Peyer's patch (tissue), 4 donors: ENCODE measurements at regions not wholly inside any gene's neighbourhood (a gene's known extent, or its start where the extent isn't known, plus 50 kb on each side); places are given as distances from the start of the nearest gene placed in this dataset.

Experiments used
- DNase-seq, 3 donors: peaks; one replicate each; pipeline ENCODE4 v3.0.0-alpha.2; 2017 to 2019
- H3K27ac ChIP-seq, 4 donors: fragments of 200-600 bp; sonication (generic); one replicate each; pipeline ENCODE4 v1.5.1; 2016 to 2019
- H3K27me3 ChIP-seq, 2 donors: fragments of 200-600 bp; sonication (generic); one replicate each; pipeline ENCODE4 v1.5.1; 2019
- H3K36me3 ChIP-seq, 3 donors: fragments of 200-600 bp; sonication (generic); one replicate each; pipeline ENCODE4 v1.5.1; 2016 to 2019
- H3K4me1 ChIP-seq, 4 donors: fragments of 200-600 bp; sonication (generic); one replicate each; pipeline ENCODE4 v1.5.1; 2016 to 2019
- H3K4me3 ChIP-seq, 4 donors: fragments of 200-600 bp; sonication (generic); 1 replicate in 3 of 4; 2 replicates in 1 of 4; pipeline ENCODE4 v1.5.1; 2016 to 2019; ENCODE audit warnings: mild to moderate bottlenecking in 1 of 4
- H3K9me3 ChIP-seq, 4 donors: fragments of 200-600 bp; sonication (generic); one replicate each; pipeline ENCODE4 v1.5.1; 2016 to 2019; ENCODE audit warnings: mild to moderate bottlenecking in 1 of 4
- POLR2A ChIP-seq, 2 donors: fragments of 450-650 bp; IDR thresholded peaks; one replicate each; pipeline ENCODE4 v1.5.1; 2017; ENCODE audit warnings: antibody characterized with exemption in 2 of 2, mild to moderate bottlenecking in 2 of 2, moderate library complexity in 2 of 2
- TF ChIP-seq, protein P1 (sequence below), 6 experiments: fragments of 450-650 bp in 4 of 6; fragments of 200-600 bp in 2 of 6; sonication (generic) in 1 of 6; IDR thresholded peaks; one replicate each; pipeline ENCODE4 v1.5.1; 2017 to 2019; ENCODE audit warnings: antibody characterized with exemption in 6 of 6, mild to moderate bottlenecking in 3 of 6, moderate library complexity in 1 of 6

DNA sequence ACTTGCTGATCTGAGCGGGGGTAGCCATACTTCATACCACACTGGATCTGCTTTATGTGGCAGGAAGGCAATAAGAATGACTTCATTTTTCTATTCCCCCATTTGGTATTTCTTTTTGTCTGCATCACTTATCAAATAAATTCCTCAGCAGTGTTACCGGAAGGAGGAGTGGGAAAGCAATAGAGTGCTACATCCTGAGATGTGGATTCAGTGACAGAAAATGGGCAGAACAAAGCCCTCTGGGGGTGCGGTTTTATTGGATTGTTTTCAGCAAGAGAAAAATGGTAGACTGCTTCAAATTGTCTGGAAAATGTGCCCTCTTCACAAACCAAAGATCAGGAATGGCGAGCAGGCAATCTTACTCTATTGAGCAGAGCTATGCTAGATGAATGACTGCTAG is 751.9 kb upstream of the NEGR1 start:
- DNase-seq, result no peak
- Histone ChIP-seq H3K27ac (no peak overlapping the region), H3K4me1 (no peaks in the 10 kb centered on the region), H3K36me3 (no peaks in the 10 kb centered on the region), H3K9me3 (no peaks in the 10 kb centered on the region), H3K27me3 (no peaks in the 10 kb centered on the region), H3K4me3 (no peak overlapping the region)
- no peak for TF ChIP-seq POLR2A (IDR thresholded peaks at IDR 0.05)
- TF ChIP-seq, protein P1, sequence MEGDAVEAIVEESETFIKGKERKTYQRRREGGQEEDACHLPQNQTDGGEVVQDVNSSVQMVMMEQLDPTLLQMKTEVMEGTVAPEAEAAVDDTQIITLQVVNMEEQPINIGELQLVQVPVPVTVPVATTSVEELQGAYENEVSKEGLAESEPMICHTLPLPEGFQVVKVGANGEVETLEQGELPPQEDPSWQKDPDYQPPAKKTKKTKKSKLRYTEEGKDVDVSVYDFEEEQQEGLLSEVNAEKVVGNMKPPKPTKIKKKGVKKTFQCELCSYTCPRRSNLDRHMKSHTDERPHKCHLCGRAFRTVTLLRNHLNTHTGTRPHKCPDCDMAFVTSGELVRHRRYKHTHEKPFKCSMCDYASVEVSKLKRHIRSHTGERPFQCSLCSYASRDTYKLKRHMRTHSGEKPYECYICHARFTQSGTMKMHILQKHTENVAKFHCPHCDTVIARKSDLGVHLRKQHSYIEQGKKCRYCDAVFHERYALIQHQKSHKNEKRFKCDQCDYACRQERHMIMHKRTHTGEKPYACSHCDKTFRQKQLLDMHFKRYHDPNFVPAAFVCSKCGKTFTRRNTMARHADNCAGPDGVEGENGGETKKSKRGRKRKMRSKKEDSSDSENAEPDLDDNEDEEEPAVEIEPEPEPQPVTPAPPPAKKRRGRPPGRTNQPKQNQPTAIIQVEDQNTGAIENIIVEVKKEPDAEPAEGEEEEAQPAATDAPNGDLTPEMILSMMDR (IDR thresholded peaks at IDR 0.05), result no peak

DNA sequence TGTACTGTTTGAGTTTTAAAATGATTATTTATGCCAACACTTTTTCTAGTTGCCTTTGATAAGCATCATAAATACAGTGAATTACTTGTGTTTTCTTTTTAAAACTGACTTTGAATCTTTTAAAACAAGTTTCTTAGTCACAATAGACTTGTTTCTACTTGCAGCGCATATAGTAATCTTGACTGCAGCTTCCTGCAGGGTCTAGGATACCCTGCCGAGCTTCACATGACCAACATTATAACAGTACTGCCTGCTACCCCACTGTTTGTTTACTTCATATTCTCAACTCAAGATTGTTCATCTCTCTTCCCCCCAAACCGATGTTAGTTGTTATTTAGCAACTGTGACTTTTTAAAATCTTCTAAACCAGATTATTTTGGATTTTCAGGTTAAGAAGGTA is 751.3 kb upstream of the NEGR1 start:
- H3K36me3 ChIP-seq, result no peaks in the 10 kb centered on the region
- DNase-seq, result no peak
- no peaks in the 10 kb centered on the region for H3K27me3 ChIP-seq
- no peaks in the 10 kb centered on the region for H3K9me3 ChIP-seq
- H3K27ac ChIP-seq, result no peak overlapping the region
- H3K4me1 ChIP-seq, result no peaks in the 10 kb centered on the region
- TF ChIP-seq POLR2A (IDR thresholded peaks at IDR 0.05), result no peak
- TF ChIP-seq, protein P1 (IDR thresholded peaks at IDR 0.05), result no peak
- H3K4me3 ChIP-seq, result no peak overlapping the region

DNA sequence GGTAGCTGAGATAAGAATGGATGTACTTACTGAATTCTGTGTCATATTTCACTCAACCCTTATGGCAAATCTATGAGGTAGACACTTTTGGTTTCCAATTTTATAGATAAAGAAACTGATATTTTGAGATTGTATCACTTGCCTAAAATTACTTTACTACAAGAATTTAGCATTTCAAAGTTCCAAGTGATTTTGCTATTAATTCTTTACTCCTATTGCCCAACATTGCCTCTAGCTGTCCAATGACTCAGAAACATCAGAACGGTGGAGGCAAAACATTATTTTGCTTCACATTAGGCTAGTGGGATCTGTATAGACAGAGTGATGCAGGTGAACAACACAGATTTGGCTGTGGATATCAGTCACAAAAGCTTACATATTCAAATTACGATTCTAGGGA is 747.2 kb upstream of the NEGR1 start:
- no peak for TF ChIP-seq POLR2A (IDR thresholded peaks at IDR 0.05)
- no peaks in the 10 kb centered on the region for H3K9me3 ChIP-seq
- H3K4me3 ChIP-seq, result no peak overlapping the region
- H3K4me1 ChIP-seq, result no peaks in the 10 kb centered on the region
- H3K27me3 ChIP-seq, result no peaks in the 10 kb centered on the region
- H3K27ac ChIP-seq, result no peak overlapping the region
- no peak for DNase-seq
- no peaks in the 10 kb centered on the region for H3K36me3 ChIP-seq

DNA sequence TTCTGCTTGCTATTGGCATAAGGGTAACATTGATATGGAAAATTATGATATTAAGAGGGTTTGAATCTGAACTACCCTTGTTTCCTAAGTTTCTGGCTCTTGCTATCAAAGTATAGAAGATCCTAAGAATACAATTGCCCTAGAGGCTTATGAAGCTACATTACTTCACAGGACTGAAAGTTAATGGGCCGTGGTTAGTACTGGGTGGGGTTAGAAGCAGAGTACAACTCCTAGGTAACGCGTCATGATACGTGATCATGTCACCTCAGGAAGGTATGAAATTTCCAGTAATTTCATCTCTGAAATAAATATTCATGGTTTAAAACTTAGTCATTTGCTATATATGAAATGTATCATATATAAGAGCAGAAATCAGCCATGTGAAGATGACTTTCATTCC is 743.8 kb upstream of the NEGR1 start:
- Histone ChIP-seq H3K9me3 (no peaks in the 10 kb centered on the region), H3K4me1 (no peaks in the 10 kb centered on the region), H3K27ac (no peak overlapping the region), H3K36me3 (no peaks in the 10 kb centered on the region), H3K4me3 (no peak overlapping the region), H3K27me3 (no peaks in the 10 kb centered on the region)
- TF ChIP-seq, protein P1 (IDR thresholded peaks at IDR 0.05), result no peak
- TF ChIP-seq POLR2A (IDR thresholded peaks at IDR 0.05), result no peak
- DNase-seq, result no peak

DNA sequence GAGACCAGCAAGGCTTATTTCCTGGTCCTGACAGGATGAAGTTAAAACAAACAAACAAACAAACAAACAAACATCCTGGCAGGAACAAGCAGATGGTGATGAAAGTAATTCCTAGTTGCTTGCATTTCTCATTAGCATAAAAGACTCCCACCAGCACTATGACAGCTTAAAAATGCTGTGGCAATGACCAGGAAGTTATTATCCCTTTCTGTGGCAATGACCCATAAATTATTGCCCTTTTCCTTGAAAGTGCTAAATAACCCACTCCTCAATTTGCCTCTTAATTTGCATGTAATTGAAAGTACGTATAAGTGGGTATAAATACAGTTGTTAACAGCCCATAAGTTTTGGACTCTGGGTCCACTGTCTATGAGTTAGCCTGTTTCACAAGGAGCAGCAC is 727.6 kb upstream of the NEGR1 start:
- DNase-seq, result no peak
- no peaks in the 10 kb centered on the region for H3K9me3 ChIP-seq
- TF ChIP-seq, protein P1 (IDR thresholded peaks at IDR 0.05), result no peak
- TF ChIP-seq POLR2A (IDR thresholded peaks at IDR 0.05), result no peak
- no peak overlapping the region for H3K4me3 ChIP-seq
- H3K27me3 ChIP-seq, result no peaks in the 10 kb centered on the region
- no peaks in the 10 kb centered on the region for H3K4me1 ChIP-seq
- no peak overlapping the region for H3K27ac ChIP-seq
- no peaks in the 10 kb centered on the region for H3K36me3 ChIP-seq

DNA sequence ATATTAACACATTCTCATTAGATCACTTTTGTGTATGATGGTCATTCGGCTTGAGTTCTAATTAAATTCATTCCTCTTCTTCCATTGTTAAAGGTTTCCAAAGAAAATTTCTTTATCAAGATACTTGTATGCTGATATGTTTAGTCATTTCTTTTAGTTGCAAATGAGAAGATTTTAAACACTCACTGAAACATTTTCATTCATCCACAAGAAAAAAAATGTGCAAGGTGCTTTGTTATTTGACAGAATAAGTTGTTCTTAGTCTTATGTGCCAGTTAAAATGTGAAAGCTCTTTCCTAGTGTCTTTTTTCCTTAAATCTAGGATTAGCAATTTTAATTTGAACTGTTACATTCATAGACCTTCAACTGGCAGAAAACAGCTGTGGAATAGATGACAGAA is 727.0 kb upstream of the NEGR1 start:
- TF ChIP-seq POLR2A (IDR thresholded peaks at IDR 0.05), result no peak
- TF ChIP-seq, protein P1 (IDR thresholded peaks at IDR 0.05), result no peak
- DNase-seq, result no peak
- H3K4me1 ChIP-seq, result no peaks in the 10 kb centered on the region

More for the DNA sequence above, 727.0 kb upstream of the NEGR1 start:
- H3K9me3 ChIP-seq, result no peaks in the 10 kb centered on the region
- no peak overlapping the region for H3K27ac ChIP-seq
- no peaks in the 10 kb centered on the region for H3K27me3 ChIP-seq
- no peaks in the 10 kb centered on the region for H3K36me3 ChIP-seq
- no peak overlapping the region for H3K4me3 ChIP-seq
